Activated CD8-positive, alpha-beta memory T cell treated with anti-CD3 and anti-CD28 coated beads for 36 hours (primary cell): ENCODE measurements at regions not wholly inside any gene's neighbourhood (a gene's known extent, or its start where the extent isn't known, plus 50 kb on each side); places are given as distances from the start of the nearest gene placed in this dataset.
"Not testable (repeated sequence)": the region's sequence is repeated elsewhere in the genome, so short reads cannot be mapped to it uniquely, and the experiment has no call there.

Experiments used
- CTCF ChIA-PET: fragments of 350-600 bp; sonication (Branson Sonifier 250); formaldehyde crosslinking; loops from one replicate; lab custom pipeline; 2021; ENCODE audit warnings: antibody characterized with exemption; lab: Charles Lee
- POLR2A ChIA-PET: fragments of 350-600 bp; sonication (Branson Sonifier 250); formaldehyde crosslinking; loops from one replicate; lab custom pipeline; 2021; ENCODE audit warnings: antibody characterized with exemption; lab: Charles Lee

GRCh38 chr1:245067257-245067656 lies 87.5 kb upstream of the KIF26B start:
- CTCF ChIA-PET = no interaction called here
- POLR2A ChIA-PET = no interaction called here

GRCh38 chr1:245062741-245063305 lies 92.0 kb upstream of the KIF26B start:
- CTCF ChIA-PET = no interaction called here
- POLR2A ChIA-PET = no interaction called here

GRCh38 chr1:245061808-245062207 lies 93.0 kb upstream of the KIF26B start:
- CTCF ChIA-PET, POLR2A ChIA-PET: not testable (repeated sequence)

- ChIA-PET CTCF (interaction anchor here (0.8 kb wide), 1 partner anchor 18 kb away, joined by 5 read pairs; no protein-coding TSS in a partner anchor), POLR2A (no interaction called here)
Observed at GRCh38 chr1:245060684-245061374, 94.0 kb upstream of the KIF26B start.

- ChIA-PET POLR2A (no interaction called here), CTCF (no interaction called here)
Observed at GRCh38 chr1:245059806-245060424, 94.9 kb upstream of the KIF26B start.

GRCh38 chr1:245058882-245059281 lies 95.9 kb upstream of the KIF26B start:
- ChIA-PET POLR2A (no interaction called here), CTCF (no interaction called here)

- POLR2A ChIA-PET = no interaction called here
- CTCF ChIA-PET = no interaction called here
Observed at GRCh38 chr1:245058436-245058835, 96.3 kb upstream of the KIF26B start.

GRCh38 chr1:245056913-245057312 lies 97.9 kb upstream of the KIF26B start:
- POLR2A ChIA-PET = no interaction called here
- CTCF ChIA-PET = interaction anchor here (0.7 to 1.6 kb wide), 3 partner anchors 15 to 262 kb away, joined by 3 read pairs; no protein-coding TSS in a partner anchor

- CTCF ChIA-PET = interaction anchor here (1.2 to 1.6 kb wide), 2 partner anchors 14 to 255 kb away, joined by 3 read pairs; no protein-coding TSS in a partner anchor
- POLR2A ChIA-PET = not testable (repeated sequence)
Observed at GRCh38 chr1:245056296-245056695, 98.5 kb upstream of the KIF26B start.

- POLR2A ChIA-PET = no interaction called here
- CTCF ChIA-PET = interaction anchor here (1.6 kb wide), 1 partner anchor 13 kb away, joined by 3 read pairs; no protein-coding TSS in a partner anchor
Observed at GRCh38 chr1:245055752-245056151, 99.0 kb upstream of the KIF26B start.

- ChIA-PET CTCF (interaction anchor here (1.0 kb wide), 1 partner anchor 81 kb away, joined by 3 read pairs; no protein-coding TSS in a partner anchor), POLR2A (no interaction called here)
Observed at GRCh38 chr1:245054507-245055270, 100.1 kb upstream of the KIF26B start.

GRCh38 chr1:245054105-245054504 lies 100.7 kb upstream of the KIF26B start:
- POLR2A ChIA-PET = no interaction called here
- CTCF ChIA-PET = interaction anchor here (1.0 kb wide), 1 partner anchor 81 kb away, joined by 3 read pairs; no protein-coding TSS in a partner anchor

GRCh38 chr1:245052258-245052657 lies 102.5 kb upstream of the KIF26B start:
- POLR2A ChIA-PET = no interaction called here
- CTCF ChIA-PET = interaction anchor here (2.2 kb wide), 1 partner anchor 10 kb away, joined by 10 read pairs; no protein-coding TSS in a partner anchor

- POLR2A ChIA-PET = interaction anchor here (0.6 kb wide), 1 partner anchor 9 kb away, joined by 4 read pairs; no protein-coding TSS in a partner anchor
- CTCF ChIA-PET = interaction anchor here (2.2 kb wide), 1 partner anchor 9 kb away, joined by 10 read pairs; no protein-coding TSS in a partner anchor
Observed at GRCh38 chr1:245051349-245052221, 103.2 kb upstream of the KIF26B start.

- POLR2A ChIA-PET = no interaction called here
Observed at GRCh38 chr1:245046769-245047168, 108.0 kb upstream of the KIF26B start.

GRCh38 chr1:245046315-245046714 lies 108.5 kb upstream of the KIF26B start:
- POLR2A ChIA-PET = no interaction called here
- CTCF ChIA-PET = no interaction called here

More at GRCh38 chr1:245046769-245047168, 108.0 kb upstream of the KIF26B start:
- CTCF ChIA-PET = no interaction called here

- ChIA-PET CTCF (interaction anchor here (0.6 kb wide), 1 partner anchor 196 kb away, joined by 3 read pairs; no protein-coding TSS in a partner anchor), POLR2A (no interaction called here)
Observed at GRCh38 chr1:245045087-245045881, 109.5 kb upstream of the KIF26B start.

- CTCF ChIA-PET = interaction anchor here (0.8 to 2.0 kb wide), 3 partner anchors 17 to 242 kb away, joined by 3 to 29 read pairs (median 3); no protein-coding TSS in a partner anchor
- POLR2A ChIA-PET = interaction anchor here (0.5 kb wide), 1 partner anchor 209 kb away, joined by 4 read pairs; no protein-coding TSS in a partner anchor
Observed at GRCh38 chr1:245043611-245043940, 111.2 kb upstream of the KIF26B start.
